ENCODE measurements at regions not wholly inside any gene's neighbourhood (a gene's known extent, or its start where the extent isn't known, plus 50 kb on each side); places are given as distances from the start of the nearest gene placed in this dataset.

- H3K27ac ChIP-seq (ENCODE audit: low read length), result no peak overlapping the region
- no peaks in the 10 kb centered on the region for H3K27me3 ChIP-seq (ENCODE audit: control insufficient read depth, insufficient read depth, low read length)
- DNase-seq, result no peak
- no peak overlapping the region for H3K4me3 ChIP-seq (ENCODE audit: low read length)
- H3K9me3 ChIP-seq (ENCODE audit: control insufficient read depth, low read depth, low read length), result no peaks in the 10 kb centered on the region
- no peaks in the 10 kb centered on the region for H3K36me3 ChIP-seq (ENCODE audit: control insufficient read depth, insufficient read depth, low read length)
- WGBS (ENCODE audit: insufficient coverage, low lambda C conversion rate), result no CpG with 5 or more reads among the region's 4 CpGs
- H3K4me1 ChIP-seq (ENCODE audit: control insufficient read depth, insufficient read depth, low read length), result no peaks in the 10 kb centered on the region
Measured at GRCh38 chr10:43818687-43819086, 170.0 kb upstream of the ZNF32 start.

DNA sequence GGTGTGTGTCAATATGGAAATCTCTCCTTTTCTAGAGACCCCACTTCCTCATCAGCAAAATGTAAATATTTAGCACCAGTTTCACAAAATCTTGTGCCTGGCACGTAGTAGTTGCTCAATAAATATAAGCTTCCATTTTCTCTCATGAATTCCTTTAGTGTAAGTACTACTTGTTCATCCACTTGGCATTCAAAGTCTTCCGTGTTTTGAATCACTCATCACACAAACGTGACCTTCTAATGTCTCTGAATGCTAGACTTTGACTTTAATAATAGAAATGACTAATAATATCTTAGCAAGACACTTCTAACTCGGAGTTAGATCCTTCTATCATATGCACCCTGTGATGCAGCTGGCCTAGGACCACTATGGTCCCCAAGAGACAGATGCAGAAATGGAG, 168.7 kb upstream of the ZNF32 start:
- no peaks in the 10 kb centered on the region for H3K27me3 ChIP-seq (ENCODE audit: control insufficient read depth, insufficient read depth, low read length)
- no peaks in the 10 kb centered on the region for H3K9me3 ChIP-seq (ENCODE audit: control insufficient read depth, low read depth, low read length)
- no peaks in the 10 kb centered on the region for H3K4me1 ChIP-seq (ENCODE audit: control insufficient read depth, insufficient read depth, low read length)
- 92% methylated on average over 2 of the region's 4 CpGs for WGBS (ENCODE audit: insufficient coverage, low lambda C conversion rate)
- no peak overlapping the region for H3K27ac ChIP-seq (ENCODE audit: low read length)
- no peak for DNase-seq
- H3K36me3 ChIP-seq (ENCODE audit: control insufficient read depth, insufficient read depth, low read length), result no peaks in the 10 kb centered on the region
- no peak overlapping the region for H3K4me3 ChIP-seq (ENCODE audit: low read length)

- Histone ChIP-seq H3K4me3 (ENCODE audit: low read length) (no peak overlapping the region), H3K9me3 (ENCODE audit: control insufficient read depth, low read depth, low read length) (no peaks in the 10 kb centered on the region), H3K27ac (ENCODE audit: low read length) (no peak overlapping the region), H3K27me3 (ENCODE audit: control insufficient read depth, insufficient read depth, low read length) (no peaks in the 10 kb centered on the region), H3K4me1 (ENCODE audit: control insufficient read depth, insufficient read depth, low read length) (no peaks in the 10 kb centered on the region), H3K36me3 (ENCODE audit: control insufficient read depth, insufficient read depth, low read length) (no peaks in the 10 kb centered on the region)
- DNase-seq, result peak in 1 of 2 donors; percentile 24
- WGBS (ENCODE audit: insufficient coverage, low lambda C conversion rate), result 61% methylated on average over 2 of the region's 10 CpGs
Measured at GRCh38 chr10:43816351-43817321, 168.0 kb upstream of the ZNF32 start.

GRCh38 chr10:43815181-43815885, 166.7 kb upstream of the ZNF32 start:
- DNase-seq, result no peak
- no peak overlapping the region for H3K27ac ChIP-seq (ENCODE audit: low read length)
- H3K9me3 ChIP-seq (ENCODE audit: control insufficient read depth, low read depth, low read length), result no peaks in the 10 kb centered on the region
- no peak overlapping the region for H3K4me3 ChIP-seq (ENCODE audit: low read length)
- H3K27me3 ChIP-seq (ENCODE audit: control insufficient read depth, insufficient read depth, low read length), result no peaks in the 10 kb centered on the region
- no peaks in the 10 kb centered on the region for H3K4me1 ChIP-seq (ENCODE audit: control insufficient read depth, insufficient read depth, low read length)
- no CpG with 5 or more reads among the region's 2 CpGs for WGBS (ENCODE audit: insufficient coverage, low lambda C conversion rate)
- H3K36me3 ChIP-seq (ENCODE audit: control insufficient read depth, insufficient read depth, low read length), result no peaks in the 10 kb centered on the region

GRCh38 chr10:43814663-43815062, 166.0 kb upstream of the ZNF32 start:
- H3K36me3 ChIP-seq (ENCODE audit: control insufficient read depth, insufficient read depth, low read length), result no peaks in the 10 kb centered on the region
- no peak for DNase-seq
- no peak overlapping the region for H3K27ac ChIP-seq (ENCODE audit: low read length)
- no CpG with 5 or more reads among the region's 1 CpG for WGBS (ENCODE audit: insufficient coverage, low lambda C conversion rate)
- H3K4me3 ChIP-seq (ENCODE audit: low read length), result no peak overlapping the region
- H3K27me3 ChIP-seq (ENCODE audit: control insufficient read depth, insufficient read depth, low read length), result no peaks in the 10 kb centered on the region
- no peaks in the 10 kb centered on the region for H3K4me1 ChIP-seq (ENCODE audit: control insufficient read depth, insufficient read depth, low read length)
- no peaks in the 10 kb centered on the region for H3K9me3 ChIP-seq (ENCODE audit: control insufficient read depth, low read depth, low read length)

DNA sequence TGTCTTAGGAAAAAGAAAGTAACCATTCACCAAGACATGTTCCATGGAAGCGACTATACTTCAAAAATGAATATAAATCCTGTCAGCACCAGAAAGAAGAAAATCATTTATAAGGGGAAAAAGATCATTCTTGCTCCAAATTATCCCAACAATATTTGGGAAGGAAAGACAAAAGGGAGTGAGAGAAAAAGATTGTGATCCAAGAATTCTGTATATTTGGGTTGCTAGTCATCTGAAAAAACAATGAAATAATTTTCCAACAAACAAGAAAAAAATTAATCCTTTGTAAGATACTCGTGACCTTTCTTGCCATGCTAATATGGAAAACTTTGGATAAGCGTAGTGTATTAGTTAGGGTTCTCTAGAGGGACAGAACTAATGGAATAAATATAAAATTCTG, 163.2 kb upstream of the ZNF32 start:
- H3K4me3 ChIP-seq (ENCODE audit: low read length), result no peak overlapping the region
- no peaks in the 10 kb centered on the region for H3K36me3 ChIP-seq (ENCODE audit: control insufficient read depth, insufficient read depth, low read length)

DNA sequence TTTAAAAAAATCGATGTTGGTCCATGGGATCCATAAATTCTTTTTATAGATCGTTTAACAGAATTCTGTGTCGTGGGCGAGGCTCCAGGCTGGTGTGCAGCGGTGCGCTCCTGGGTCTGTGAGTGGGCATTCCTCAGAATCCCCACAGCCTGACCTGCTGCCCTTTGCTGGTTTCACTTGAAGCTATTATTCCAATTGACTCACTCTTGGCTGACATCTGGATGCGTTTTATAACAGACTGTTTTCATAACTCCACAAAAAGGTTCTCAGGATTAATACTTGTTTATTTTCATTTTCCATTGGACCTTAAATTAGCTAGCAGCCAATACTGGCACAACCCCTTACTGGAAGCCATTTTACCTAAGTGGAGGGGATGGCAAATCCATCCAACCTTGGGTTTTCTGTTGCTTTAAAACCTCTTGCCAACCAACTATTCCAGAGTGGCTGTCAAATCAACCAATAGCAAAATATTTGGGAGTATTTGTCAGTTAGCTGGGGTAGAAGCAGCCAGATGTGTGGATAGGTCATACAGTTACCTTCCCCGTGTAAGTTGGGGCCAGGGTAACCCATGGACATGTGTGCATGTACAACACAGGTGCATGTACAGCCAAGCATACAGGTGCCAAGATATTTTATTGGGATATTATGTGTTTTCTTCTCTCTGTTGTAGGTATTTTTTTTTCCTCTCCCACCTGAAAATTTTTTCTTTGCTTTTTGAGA, 160.7 kb upstream of the ZNF32 start:
- Histone ChIP-seq H3K27me3 (ENCODE audit: control insufficient read depth, insufficient read depth, low read length) (no peaks in the 10 kb centered on the region), H3K4me3 (ENCODE audit: low read length) (no peak overlapping the region), H3K27ac (ENCODE audit: low read length) (no peak overlapping the region), H3K36me3 (ENCODE audit: control insufficient read depth, insufficient read depth, low read length) (no peaks in the 10 kb centered on the region), H3K9me3 (ENCODE audit: control insufficient read depth, low read depth, low read length) (no peaks in the 10 kb centered on the region), H3K4me1 (ENCODE audit: control insufficient read depth, insufficient read depth, low read length) (no peaks in the 10 kb centered on the region)
- no peak for DNase-seq
- 92% methylated on average over 4 of the region's 8 CpGs for WGBS (ENCODE audit: insufficient coverage, low lambda C conversion rate)

More for the DNA sequence above, 163.2 kb upstream of the ZNF32 start:
- no peak overlapping the region for H3K27ac ChIP-seq (ENCODE audit: low read length)
- H3K4me1 ChIP-seq (ENCODE audit: control insufficient read depth, insufficient read depth, low read length), result no peaks in the 10 kb centered on the region
- H3K27me3 ChIP-seq (ENCODE audit: control insufficient read depth, insufficient read depth, low read length), result no peaks in the 10 kb centered on the region
- 71% methylated on average over 1 of the region's 3 CpGs for WGBS (ENCODE audit: insufficient coverage, low lambda C conversion rate)
- no peaks in the 10 kb centered on the region for H3K9me3 ChIP-seq (ENCODE audit: control insufficient read depth, low read depth, low read length)
- no peak for DNase-seq

- WGBS (ENCODE audit: insufficient coverage, low lambda C conversion rate), result 92% methylated on average over 3 of the region's 3 CpGs
- no peak overlapping the region for H3K27ac ChIP-seq (ENCODE audit: low read length)
Measured at GRCh38 chr10:43808136-43808535, 159.5 kb upstream of the ZNF32 start.

GRCh38 chr10:43806831-43807640, 158.4 kb upstream of the ZNF32 start:
- H3K36me3 ChIP-seq (ENCODE audit: control insufficient read depth, insufficient read depth, low read length), result no peaks in the 10 kb centered on the region
- no peak overlapping the region for H3K27ac ChIP-seq (ENCODE audit: low read length)
- no peak overlapping the region for H3K4me3 ChIP-seq (ENCODE audit: low read length)
- peaks cover 4% of the 10 kb centered on the region for H3K27me3 ChIP-seq (ENCODE audit: control insufficient read depth, insufficient read depth, low read length)
- H3K4me1 ChIP-seq (ENCODE audit: control insufficient read depth, insufficient read depth, low read length), result no peaks in the 10 kb centered on the region
- no peaks in the 10 kb centered on the region for H3K9me3 ChIP-seq (ENCODE audit: control insufficient read depth, low read depth, low read length)
- DNase-seq, result no peak
- 20% methylated on average over 1 of the region's 13 CpGs for WGBS (ENCODE audit: insufficient coverage, low lambda C conversion rate)

More at GRCh38 chr10:43808136-43808535, 159.5 kb upstream of the ZNF32 start:
- H3K27me3 ChIP-seq (ENCODE audit: control insufficient read depth, insufficient read depth, low read length), result no peaks in the 10 kb centered on the region
- no peaks in the 10 kb centered on the region for H3K36me3 ChIP-seq (ENCODE audit: control insufficient read depth, insufficient read depth, low read length)
- H3K9me3 ChIP-seq (ENCODE audit: control insufficient read depth, low read depth, low read length), result no peaks in the 10 kb centered on the region
- DNase-seq, result no peak
- H3K4me1 ChIP-seq (ENCODE audit: control insufficient read depth, insufficient read depth, low read length), result no peaks in the 10 kb centered on the region
- H3K4me3 ChIP-seq (ENCODE audit: low read length), result no peak overlapping the region
